Uterus (tissue), 3 donors: ENCODE measurements at regions not wholly inside any gene's neighbourhood (a gene's known extent, or its start where the extent isn't known, plus 50 kb on each side); places are given as distances from the start of the nearest gene placed in this dataset.
A peak's percentile ranks its signal among the peaks of the same experiment; 100 is the strongest.

Source experiments
- DNase-seq, 2 donors: peaks; one replicate each; pipeline ENCODE4 v3.0.0-alpha.2; 2019 to 2020
- H3K27ac ChIP-seq, 2 donors: fragments of 200-600 bp; sonication (generic); 1 replicate in 1 of 2; 2 replicates in 1 of 2; pipeline ENCODE4 v1.5.1; 2016 to 2018
- H3K27me3 ChIP-seq, 2 donors: fragments of 200-600 bp; sonication (generic); one replicate each; pipeline ENCODE4 v1.5.1; 2018 to 2019; ENCODE audit warnings: control low read depth in 1 of 2
- H3K36me3 ChIP-seq, 2 donors: fragments of 200-600 bp; sonication (generic); one replicate each; pipeline ENCODE4 v1.5.1; 2019; ENCODE audit warnings: control low read depth in 1 of 2
- H3K4me1 ChIP-seq, 2 donors: fragments of 200-600 bp; sonication (generic); one replicate each; pipeline ENCODE4 v1.5.1; 2018 to 2019; ENCODE audit warnings: control low read depth in 1 of 2
- H3K4me3 ChIP-seq, 2 donors: fragments of 200-600 bp; sonication (generic); 1 replicate in 1 of 2; 2 replicates in 1 of 2; pipeline ENCODE4 v1.5.1; 2018 to 2019; ENCODE audit warnings: mild to moderate bottlenecking in 1 of 2
- H3K9me3 ChIP-seq, 2 donors: fragments of 200-600 bp; sonication (generic); one replicate each; pipeline ENCODE4 v1.5.1; 2019; ENCODE audit warnings: control low read depth in 1 of 2
- POLR2A ChIP-seq, 2 donors: fragments of 450-650 bp; IDR thresholded peaks; one replicate each; pipeline ENCODE4 v1.6.1; 2016; ENCODE audit warnings: antibody characterized with exemption in 2 of 2, mild to moderate bottlenecking in 1 of 2, moderate library complexity in 1 of 2
- intact Hi-C: fragments of 100-400 bp; cut with DNase I; formaldehyde crosslinking; loops from one replicate; pipeline ENCODE4 v1.15.1; 2023; ENCODE audit warnings: low total_unique reads
- TF ChIP-seq, protein P1 (sequence below), 4 experiments: fragments of 200-600 bp in 2 of 4; fragments of 450-650 bp in 2 of 4; sonication (generic) in 2 of 4; IDR thresholded peaks; one replicate each; pipeline ENCODE4 v1.5.1; 2016 to 2019; ENCODE audit warnings: antibody characterized with exemption in 4 of 4, mild to moderate bottlenecking in 2 of 4, moderate library complexity in 1 of 4
- donor health status: DM: yes; HTN: yes; CAD: no.

DNA sequence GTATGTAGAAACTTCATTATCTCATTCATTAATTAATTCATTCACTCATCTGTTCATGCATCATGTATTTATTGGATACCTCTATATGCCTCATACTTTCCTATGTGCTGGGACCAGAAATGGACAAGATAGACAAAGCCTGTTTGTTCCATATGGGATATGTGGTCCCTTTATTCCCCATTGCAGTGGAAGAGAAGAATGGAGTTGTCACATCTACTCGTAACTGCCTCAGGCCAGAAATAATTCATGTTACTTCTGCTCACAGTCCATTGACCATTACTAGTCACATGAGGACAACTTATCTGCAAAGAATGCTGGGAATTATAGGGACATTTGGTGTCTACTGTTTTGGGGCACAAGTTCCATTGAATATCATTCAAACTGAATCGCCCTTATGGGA lies 327.8 kb downstream of the MATN1 start:
- DNase-seq = no peak
- Histone ChIP-seq H3K9me3 (no peaks in the 10 kb centered on the region), H3K4me3 (no peak overlapping the region), H3K36me3 (peaks cover 0 to 3% of the 10 kb centered on the region in 2 donors), H3K27ac (no peak overlapping the region), H3K4me1 (no peaks in the 10 kb centered on the region), H3K27me3 (peaks cover 0 to 5% of the 10 kb centered on the region in 2 donors)
- TF ChIP-seq, protein P1, sequence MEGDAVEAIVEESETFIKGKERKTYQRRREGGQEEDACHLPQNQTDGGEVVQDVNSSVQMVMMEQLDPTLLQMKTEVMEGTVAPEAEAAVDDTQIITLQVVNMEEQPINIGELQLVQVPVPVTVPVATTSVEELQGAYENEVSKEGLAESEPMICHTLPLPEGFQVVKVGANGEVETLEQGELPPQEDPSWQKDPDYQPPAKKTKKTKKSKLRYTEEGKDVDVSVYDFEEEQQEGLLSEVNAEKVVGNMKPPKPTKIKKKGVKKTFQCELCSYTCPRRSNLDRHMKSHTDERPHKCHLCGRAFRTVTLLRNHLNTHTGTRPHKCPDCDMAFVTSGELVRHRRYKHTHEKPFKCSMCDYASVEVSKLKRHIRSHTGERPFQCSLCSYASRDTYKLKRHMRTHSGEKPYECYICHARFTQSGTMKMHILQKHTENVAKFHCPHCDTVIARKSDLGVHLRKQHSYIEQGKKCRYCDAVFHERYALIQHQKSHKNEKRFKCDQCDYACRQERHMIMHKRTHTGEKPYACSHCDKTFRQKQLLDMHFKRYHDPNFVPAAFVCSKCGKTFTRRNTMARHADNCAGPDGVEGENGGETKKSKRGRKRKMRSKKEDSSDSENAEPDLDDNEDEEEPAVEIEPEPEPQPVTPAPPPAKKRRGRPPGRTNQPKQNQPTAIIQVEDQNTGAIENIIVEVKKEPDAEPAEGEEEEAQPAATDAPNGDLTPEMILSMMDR (IDR thresholded peaks at IDR 0.05) = no peak
- no peak for TF ChIP-seq POLR2A (IDR thresholded peaks at IDR 0.05)
- intact Hi-C loops = no loop called here

DNA sequence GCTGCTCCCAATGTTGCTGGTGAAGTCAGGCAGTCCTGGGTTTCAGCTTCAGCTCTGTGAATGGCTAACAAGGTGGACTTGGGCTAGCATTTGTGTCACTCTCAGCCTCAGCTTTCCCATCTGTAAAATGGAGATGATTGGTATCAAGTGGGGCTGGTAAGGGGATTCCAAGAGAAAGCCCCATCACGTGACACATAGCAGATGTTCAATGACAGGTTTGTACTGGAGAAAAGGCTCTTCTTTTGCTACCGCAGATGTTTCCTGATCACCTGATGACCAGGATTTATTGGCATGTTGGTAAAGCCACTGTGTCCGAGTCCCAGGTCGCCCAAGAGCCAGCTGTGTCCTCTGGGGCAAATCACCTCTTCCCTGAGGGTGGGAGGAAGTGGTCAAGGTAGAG lies 335.0 kb downstream of the MATN1 start:
- no peak for DNase-seq
- Histone ChIP-seq H3K27ac (no peak overlapping the region), H3K27me3 (peaks cover 0 to 5% of the 10 kb centered on the region in 2 donors), H3K4me3 (no peak overlapping the region), H3K4me1 (no peaks in the 10 kb centered on the region), H3K36me3 (no peaks in the 10 kb centered on the region), H3K9me3 (no peaks in the 10 kb centered on the region)
- intact Hi-C loops = no loop called here
- TF ChIP-seq, protein P1 (IDR thresholded peaks at IDR 0.05) = no peak
- TF ChIP-seq POLR2A (IDR thresholded peaks at IDR 0.05) = no peak

DNA sequence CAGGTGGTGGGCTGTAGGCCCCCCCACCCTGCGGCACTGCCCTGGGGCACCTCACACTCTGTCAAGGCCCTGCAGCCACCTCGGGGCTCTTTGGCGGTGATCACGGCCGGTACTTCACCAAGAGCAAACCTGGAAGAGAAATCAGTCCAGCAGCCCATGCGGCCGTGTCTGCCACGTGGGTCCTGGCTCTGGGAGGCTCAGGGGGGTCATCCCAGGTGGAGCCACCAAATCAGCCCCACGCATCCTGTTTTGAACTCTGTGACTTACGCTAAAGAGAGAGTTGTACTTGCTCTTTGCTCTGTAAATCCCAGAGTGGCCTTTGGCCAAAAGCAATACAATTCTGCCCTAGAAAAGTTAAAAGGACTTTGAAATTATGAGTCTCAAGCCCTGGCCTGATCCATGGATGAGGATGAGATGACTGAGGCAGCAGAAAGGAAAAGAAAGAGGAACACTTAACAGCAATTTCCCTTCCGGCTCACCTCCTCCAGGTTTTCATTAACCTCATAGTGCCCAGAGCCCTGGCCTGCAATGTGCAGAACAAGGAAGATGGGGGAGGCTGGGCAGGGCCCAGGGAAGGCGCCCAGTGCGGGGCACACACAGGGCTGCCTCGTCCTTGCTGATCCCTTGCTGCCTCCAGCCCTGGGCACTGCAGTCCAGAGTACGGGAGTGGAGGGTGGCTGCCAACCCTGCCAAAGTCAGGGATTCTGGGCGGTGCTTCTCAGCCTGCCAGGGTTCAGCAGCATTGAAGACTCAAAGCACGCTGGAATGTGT lies 337.0 kb downstream of the MATN1 start:
- DNase-seq = peak in 1 of 2 donors; percentile 2
- Histone ChIP-seq H3K4me3 (no peak overlapping the region), H3K36me3 (no peaks in the 10 kb centered on the region), H3K27me3 (no peaks in the 10 kb centered on the region), H3K9me3 (no peaks in the 10 kb centered on the region), H3K27ac (no peak overlapping the region), H3K4me1 (no peaks in the 10 kb centered on the region)
- intact Hi-C loops = no loop called here
- TF ChIP-seq POLR2A (IDR thresholded peaks at IDR 0.05) = no peak
- TF ChIP-seq, protein P1 (IDR thresholded peaks at IDR 0.05) = no peak

DNA sequence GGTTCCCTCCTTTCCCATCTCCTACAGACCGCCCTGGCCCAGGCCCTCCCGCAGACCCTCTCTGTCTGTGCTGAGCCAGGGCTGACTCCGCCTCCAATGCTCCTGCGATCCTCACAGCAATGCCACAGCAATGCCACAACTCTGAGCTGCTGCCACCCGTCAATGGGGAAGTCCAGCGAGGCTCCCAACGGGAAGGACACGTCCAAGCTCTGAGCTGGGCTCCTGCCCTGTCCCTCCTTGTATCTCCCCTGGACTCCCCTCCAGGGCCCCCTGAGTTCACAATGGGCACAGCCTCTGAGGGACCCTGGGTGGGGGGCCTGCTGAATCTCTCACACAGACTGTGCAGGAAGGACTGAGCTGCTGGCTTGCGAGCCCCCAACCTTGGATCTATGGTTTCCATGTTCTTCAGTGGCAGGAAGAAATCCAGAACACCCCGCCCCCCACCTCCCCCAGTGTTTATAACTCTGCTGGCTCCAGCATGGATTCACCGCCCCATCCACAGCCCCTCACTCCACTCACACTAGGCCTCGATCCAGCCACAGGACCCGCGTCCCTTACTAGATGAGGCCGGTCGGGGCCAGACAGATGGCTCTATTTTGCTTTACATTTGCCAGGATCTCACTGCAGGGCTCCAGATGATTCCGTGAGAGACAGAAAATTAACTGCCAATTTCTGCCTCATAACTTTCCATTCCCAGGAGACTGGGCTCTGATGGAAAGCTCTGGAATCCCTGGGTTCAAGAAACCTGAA lies 338.0 kb downstream of the MATN1 start:
- H3K27me3 ChIP-seq = no peaks in the 10 kb centered on the region
- H3K9me3 ChIP-seq = no peaks in the 10 kb centered on the region
- no peak overlapping the region for H3K27ac ChIP-seq
- no peak overlapping the region for H3K4me3 ChIP-seq
- no peaks in the 10 kb centered on the region for H3K4me1 ChIP-seq
- no peaks in the 10 kb centered on the region for H3K36me3 ChIP-seq
- intact Hi-C loops = no loop called here
- no peak for TF ChIP-seq POLR2A (IDR thresholded peaks at IDR 0.05)
- peak; percentile 2 to 7 for DNase-seq

DNA sequence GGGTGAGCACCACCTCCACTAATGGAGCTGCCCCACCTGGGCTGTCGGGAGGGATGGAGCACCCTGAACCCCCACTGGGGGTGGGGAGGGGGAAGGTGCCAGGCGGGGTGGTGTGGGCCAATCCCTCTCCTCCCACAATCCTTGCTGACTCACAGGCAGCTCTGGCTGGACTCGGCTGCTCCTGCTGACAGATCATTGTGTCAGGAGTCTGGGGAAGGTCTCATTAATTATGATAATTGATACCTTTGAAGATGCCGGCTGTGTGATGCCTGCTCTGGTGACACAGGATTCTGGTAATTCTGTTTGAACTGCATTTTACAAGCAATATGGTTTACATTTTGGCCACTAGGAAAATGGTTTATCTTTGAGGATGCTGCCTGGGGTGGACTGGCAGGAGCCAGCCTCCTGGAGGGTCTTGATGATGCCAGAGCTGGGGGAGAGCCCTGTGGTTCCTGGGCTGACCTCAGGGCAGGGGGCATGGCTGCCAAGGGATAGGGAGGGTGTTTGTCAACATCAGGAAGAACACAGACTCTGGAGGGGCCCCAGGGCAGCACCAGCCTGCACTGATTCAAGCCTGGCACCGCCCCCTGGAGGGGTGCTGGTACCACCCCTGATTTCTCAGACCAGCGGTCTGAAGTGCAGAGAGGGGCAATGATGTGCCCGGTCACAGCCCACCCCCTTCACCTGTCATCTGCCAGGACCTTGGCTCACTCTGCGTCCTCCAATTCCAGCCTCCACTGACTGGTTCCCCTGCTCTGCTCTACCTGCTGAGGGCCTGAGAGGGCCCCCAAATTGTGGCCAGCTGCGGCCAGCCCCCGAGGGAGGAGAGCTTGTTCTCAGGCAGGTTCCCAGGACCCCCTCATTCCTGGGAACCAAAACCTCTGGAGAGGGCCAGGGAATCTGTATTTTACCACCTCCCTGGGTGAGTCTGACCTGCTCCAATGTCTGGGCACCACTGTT lies 338.8 kb downstream of the MATN1 start:
- H3K36me3 ChIP-seq = no peaks in the 10 kb centered on the region
- intact Hi-C loops = no loop called here
- no peaks in the 10 kb centered on the region for H3K9me3 ChIP-seq
- peak in 1 of 2 donors; percentile 4 for DNase-seq
- H3K4me3 ChIP-seq = no peak overlapping the region
- H3K27me3 ChIP-seq = no peaks in the 10 kb centered on the region
- peaks cover 0 to 5% of the 10 kb centered on the region in 2 donors for H3K4me1 ChIP-seq
- H3K27ac ChIP-seq = no peak overlapping the region
- TF ChIP-seq, protein P1 (IDR thresholded peaks at IDR 0.05) = no peak
- TF ChIP-seq POLR2A (IDR thresholded peaks at IDR 0.05) = no peak
